NCI-H1694 treated with DMSO at 0.1 percent for 48 hours (cell line): ENCODE measurements at regions not wholly inside any gene's neighbourhood (a gene's known extent, or its start where the extent isn't known, plus 50 kb on each side); places are given as distances from the start of the nearest gene placed in this dataset.

ENCODE experiments used
- DNase-seq: peaks from one replicate; lab custom pipeline; 2025; lab: John Stamatoyannopoulos, UW

DNA sequence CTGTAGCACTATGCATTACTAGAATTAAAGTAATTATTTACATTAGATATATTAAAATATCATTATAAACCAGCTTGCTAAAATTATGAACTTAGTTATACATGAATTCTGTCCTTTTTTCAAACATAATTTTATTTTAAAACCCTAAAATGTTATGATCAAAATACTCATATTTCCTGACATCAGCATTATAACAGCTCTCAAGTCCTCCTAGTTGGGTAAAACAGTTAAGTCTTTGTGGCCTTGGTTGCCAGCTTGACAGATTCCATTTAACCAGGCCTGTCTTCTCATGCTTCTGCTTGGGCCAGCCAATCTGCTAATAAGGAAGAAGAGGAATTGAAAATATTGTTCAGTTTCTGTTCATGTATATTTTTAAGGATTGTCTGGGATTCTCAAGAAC lies 147.9 kb upstream of the SLC35B3 start:
- no peak for DNase-seq

DNA sequence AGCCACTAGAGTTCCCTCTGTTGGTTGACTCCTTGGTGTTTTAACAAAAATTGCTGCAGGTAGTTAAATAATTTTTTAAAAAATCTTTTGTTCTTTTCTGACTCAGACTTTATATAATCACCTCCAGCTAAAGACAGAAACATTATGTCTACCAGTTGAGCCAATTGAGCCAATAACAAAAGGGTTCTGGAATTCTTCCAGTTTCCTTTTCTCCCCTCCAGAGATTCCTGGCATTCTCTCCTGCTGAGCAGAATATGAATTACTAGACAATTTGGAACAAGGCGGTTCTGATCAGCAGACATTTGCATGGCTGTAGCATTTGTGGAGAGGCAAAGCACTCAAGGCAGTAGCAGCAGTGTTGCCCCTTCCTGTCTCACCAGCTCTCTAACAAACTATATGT lies 144.0 kb upstream of the SLC35B3 start:
- DNase-seq: no peak

DNA sequence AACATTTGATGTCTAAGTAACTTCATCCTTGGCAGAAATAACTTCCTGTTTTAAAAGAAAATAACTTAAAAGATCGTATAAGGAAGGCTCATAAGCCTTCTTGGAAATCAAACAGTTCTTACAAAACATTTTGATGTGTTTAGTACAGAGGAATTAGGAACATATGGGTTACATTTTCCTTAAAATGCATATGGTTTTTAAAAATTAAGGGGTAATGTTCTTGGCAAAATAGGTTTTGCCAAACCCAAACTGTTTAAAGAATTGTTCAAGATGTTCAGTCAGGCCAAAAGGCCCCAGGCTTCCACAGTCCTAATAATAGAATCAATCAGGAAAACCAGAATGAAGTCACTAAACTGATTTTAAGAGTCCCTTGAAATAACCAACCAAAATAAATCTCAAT lies 142.7 kb upstream of the SLC35B3 start:
- no peak for DNase-seq

DNA sequence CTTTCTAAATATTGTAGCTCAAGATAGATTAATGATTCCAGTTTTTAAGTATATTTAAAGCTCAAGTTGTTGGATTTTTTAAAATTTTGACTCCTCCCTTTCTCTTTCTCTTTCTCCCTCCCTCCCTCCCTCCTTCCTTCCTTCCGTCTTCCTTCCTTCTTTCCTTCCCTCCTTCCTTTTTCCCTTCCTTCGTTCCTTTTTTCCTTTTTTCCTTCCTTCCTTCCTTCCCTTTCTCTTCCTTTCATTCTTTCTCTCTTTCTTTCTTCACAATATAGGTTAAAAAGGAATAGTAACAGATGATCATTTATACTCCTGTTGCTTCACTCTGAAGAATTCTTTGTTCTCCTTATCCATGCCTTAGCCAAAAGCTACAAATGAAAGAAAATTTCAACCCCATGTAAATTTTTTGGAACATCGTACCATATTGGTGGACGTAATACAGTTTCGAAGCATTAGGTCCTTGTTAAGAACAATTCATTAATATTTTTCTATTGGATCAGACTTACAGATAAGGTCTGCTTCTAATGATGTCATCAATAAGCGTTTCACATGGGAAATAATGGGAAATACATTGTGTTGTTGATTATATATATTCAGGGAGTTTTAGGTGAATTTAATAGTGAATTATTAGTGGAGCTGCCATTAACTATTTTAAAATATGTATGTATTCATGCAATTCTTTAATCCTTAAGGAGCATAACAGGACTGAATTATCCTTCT lies 139.6 kb upstream of the SLC35B3 start:
- no peak for DNase-seq

DNA sequence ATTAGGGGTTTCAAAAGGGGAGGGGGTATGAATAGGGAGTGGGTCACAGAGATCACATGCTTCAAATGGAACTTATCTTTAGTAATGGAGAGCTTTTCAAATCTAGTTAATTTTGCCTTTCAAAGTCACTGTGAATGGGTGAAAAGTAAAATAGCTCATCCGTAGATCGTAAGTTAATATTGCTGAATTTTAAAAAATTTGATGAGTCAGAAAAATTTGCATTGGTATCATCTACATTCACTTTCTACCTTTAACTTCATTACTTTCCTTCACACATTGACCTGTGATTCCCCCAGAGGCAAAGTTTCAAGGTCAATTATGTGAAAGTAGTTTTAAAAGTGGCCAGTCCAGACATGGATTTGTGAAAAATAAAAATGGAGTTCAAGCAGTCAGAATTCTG lies 139.0 kb upstream of the SLC35B3 start:
- DNase-seq: no peak

DNA sequence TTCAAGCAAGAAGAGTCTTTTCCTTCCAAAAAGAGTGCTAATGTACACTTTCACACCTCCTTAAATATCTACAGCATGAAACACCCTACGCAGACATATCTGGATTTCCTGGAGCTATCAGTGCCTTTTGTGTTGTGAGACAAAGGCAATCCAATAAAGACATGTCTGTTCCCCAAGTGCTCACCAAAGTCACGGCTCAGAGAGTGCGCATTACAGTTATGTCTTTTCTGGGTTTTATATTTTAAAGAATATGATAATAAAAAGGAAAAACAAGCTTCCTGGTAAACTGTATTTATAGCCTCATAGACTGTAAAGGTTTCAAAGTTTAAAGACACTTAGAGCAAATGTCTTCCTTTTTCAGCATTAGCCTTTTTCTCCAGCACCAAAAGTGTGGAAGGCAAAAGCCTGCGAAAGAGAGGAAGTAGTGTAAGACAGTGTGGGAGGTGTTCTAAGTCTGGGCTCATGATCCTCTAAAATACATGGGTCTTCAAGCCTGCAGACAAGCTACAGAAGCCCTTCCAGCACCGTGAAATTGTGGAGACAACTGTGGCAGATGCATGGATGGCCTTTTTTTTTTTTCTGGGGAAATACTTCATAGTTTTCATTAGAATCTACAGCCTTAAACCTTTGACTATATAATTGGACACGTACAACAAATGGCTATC lies 135.0 kb upstream of the SLC35B3 start:
- no peak for DNase-seq

DNA sequence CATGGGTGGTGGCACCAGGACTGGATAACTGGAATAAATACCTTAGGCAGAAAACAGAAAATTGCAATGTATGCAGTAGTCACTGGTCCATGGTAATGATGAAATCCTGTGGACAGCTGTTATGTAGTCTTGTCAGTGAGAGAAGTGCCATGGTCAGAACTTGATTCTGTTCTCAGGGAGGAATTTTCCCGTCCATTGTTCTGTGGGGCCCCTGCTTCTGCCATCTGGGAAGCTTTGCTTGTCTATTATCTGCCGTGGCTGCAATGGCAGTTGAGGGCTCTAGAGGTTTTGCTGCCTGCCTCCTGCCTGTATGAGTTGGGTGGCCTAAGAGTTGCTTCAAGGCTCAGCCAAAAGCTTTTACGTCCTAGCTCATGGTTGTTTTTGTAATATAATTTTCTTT lies 126.8 kb upstream of the SLC35B3 start:
- DNase-seq: no peak

DNA sequence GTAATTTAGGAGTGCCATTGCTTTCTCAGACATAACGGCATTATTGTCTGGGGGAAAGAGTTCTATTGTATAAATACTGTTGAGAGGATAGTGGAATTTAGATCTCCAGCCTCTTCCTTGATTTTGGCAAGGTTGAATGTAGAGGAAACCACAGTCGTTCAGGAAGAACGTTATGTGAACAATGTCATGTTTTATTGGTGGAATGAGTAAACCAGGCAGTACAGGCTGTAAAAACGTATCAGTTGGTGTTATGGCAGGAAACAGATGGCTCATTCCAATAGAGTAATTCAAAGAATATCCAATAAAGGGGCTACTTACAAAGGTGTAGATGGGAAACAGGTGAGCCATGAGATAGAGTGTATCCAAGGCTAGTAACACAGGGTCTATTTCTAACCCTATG lies 123.6 kb upstream of the SLC35B3 start:
- DNase-seq: no peak

DNA sequence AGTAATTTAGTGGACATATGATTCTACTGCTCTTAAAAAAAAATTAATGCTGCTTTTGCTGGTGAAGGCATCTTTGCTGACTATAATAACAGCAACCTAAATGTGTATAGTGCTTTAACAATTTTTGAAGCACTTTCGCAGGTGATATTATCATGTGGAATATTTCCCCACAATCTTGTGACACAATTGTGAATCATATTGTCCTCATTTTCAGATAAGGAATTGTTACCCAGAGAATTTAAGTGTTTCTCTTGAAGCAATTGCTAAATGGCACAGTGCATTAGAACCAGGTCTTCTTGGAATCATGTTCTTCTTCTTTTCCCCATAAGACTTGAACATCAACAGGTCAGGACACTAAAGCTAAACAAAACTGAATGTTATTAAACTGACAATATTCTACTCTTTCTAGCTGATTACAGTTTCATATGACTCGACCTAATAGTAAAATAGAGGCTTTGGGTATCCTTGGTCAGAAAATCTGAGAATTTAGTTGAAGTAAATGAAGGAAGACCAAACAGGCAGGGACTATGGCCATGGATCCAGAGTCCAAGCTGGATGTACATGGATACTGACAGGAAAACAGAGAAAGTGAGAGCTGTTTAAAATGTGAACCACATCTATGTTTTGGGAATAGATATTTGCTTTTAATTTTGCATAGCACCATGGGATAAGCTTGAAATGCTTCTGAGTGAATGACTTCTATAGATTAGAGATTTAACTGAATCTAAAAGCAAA lies 121.8 kb upstream of the SLC35B3 start:
- no peak for DNase-seq

DNA sequence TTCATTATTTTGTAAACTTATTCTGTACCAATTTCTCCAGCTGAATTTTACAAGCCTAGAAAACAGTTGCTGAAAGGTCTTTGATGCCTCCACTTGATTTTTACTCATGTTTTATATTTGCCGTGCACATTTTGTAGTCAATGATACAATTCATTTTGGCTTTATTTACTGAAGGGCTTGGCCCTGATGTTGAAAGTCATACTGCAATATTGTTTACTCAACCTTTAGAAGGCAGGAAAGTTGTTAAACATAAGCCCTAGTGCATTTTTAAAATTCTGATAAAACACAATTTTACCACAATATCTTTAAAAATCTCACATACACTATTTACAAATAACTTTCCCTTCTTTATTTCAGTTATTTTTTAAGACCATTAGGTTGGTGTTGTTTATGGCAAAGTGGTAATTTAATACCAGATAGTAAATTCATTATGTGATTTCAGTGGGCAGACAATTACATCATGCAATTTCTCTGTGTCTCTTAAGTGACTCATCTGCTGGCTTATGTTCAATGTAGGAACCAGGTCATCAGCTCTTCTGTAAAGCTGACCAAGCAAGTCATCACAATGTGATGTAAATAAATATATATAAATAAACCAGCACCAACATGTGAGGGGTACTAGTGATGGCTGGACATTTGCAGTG lies 121.1 kb upstream of the SLC35B3 start:
- DNase-seq: no peak

DNA sequence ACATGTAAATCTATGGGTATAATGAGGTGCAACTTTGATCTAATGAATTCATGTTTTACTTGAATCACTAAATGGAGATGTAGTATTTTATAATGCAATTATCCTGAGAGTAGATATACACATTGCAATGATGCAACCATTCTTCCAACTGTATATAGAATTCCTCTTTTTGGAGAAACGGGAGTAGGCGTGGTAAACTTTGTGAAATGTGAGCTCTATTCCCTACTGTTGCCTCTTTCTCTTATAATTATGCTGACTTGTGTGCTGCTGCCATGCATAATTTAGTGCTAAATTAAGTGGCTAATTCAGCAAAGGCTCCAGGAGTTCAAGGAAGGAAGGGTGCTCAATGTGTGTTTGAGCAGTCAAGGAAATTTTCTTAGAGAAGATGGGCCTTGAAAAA lies 116.6 kb upstream of the SLC35B3 start:
- DNase-seq: no peak

DNA sequence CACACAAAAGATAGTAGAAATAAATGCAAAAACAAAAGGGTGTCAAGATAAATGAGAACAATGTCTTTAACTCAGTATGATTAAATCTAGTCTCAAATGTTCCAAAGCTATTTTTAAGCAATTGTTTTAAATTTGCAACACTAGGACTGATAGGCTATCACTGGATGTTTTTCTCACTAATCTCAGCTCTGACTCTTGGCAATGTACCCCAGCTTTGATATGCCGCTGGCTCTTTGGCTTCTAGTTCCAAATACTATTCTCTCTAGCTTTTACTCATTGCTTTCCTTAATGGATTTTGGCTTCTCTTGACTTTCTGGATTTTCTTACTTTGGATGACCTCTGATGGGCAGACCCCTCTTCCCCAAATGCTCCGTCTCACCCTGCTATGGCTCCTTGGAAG lies 116.0 kb upstream of the SLC35B3 start:
- DNase-seq: no peak

DNA sequence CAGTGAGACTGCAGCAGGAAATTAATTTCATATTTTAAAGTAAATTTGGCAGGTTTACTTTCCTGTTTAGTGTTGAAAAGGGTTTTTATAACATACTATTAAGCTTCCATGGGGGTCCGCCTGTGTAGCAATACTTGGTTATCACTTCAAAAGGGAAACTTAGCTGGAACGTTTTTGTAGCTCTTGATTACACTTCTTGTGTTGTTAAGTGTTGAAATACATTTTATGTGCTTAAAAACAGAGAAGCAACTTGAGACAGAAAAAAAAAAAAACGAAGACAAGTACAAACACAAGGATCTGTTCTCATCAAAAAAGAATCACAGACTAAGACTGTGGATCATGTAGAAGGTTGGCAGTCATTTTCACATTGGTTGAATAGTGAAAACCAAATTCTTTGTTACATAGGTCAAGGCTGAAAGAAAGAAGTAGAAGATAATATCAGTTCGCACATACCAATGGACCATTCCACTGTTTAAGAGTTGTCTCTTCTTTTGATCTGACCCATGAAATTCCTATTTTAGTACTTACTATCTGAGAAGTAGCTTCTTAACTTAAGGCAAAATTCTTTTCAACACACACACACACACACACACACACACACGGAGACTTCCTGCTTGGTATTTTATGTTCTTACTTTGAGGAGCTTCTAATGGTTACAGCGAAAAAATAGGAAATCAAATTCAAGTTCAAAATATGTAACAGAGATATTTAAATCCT lies 113.9 kb upstream of the SLC35B3 start:
- DNase-seq: no peak

DNA sequence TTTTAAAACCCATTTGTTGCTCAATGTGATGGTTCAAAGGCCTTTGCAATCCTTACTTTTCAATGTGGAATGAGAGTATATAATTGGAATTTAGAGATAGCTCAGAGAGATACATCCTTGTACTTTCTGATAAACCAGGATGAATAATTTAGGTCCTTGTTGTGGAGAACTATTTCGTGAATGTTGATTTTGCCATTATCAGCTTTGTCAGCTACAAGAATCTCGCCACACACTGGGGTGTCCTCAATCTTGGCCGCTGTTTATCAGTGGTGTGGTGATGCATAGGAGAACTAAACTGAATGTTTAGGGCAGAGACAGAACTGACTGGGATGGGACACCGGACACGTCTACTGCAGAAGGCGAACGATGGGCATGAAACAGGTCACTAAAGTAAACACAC lies 111.2 kb upstream of the SLC35B3 start:
- no peak for DNase-seq

DNA sequence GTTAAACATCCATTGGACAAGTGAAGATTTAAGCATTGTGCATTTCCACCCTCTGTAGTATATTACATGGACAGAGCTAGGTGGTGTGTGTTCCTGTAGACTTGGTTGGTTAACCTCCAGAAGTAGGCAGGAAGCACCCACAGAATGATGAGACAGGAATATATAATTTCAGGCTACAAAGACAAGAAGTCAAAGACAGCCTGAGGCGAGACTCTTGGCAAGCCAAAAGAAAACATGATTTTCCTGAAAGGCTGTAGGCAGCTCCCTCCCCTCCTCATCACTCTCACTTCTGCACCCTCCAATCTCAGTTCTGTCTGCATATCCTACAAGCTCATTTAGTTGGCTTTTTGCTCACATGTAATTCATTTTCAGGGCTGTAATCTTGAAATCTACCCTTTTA lies 110.0 kb upstream of the SLC35B3 start:
- no peak for DNase-seq

DNA sequence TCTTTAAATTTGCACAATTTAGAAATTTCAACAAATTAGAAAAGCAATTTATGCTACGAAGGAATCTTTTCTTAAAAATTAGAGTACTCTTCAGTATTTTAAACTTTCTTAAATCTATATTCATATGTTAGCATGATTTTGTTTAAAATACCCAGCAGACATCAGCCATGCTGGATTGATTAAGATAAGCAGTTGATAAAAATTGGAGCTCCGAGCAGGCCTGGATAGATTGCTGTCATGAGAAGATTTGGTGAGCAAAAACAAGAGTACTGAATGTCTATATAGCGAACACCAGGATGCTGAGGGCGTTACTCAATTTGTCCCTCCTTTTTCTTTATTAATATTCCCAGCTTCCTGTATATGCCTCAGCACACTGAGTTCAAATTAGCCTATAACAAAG lies 108.4 kb upstream of the SLC35B3 start:
- no peak for DNase-seq

DNA sequence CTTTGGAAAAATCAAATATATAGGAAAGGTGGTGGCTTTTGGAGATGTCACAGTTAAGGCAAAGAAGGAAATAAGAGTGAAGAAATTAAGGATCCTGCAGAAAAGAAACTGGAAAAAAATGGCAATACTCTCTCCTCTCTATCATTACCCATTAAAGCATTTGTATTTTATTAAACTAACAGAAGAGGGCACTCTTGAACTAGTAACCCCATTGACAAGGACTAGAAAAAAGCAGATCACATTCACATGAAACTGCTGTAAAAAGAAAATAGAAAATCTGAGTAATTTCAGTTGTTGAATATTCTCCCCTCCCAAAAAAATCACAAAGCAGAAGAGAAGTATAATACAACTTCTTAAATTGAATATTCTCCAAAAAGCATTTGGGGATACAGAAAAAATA lies 104.1 kb upstream of the SLC35B3 start:
- peak; percentile 17 for DNase-seq

DNA sequence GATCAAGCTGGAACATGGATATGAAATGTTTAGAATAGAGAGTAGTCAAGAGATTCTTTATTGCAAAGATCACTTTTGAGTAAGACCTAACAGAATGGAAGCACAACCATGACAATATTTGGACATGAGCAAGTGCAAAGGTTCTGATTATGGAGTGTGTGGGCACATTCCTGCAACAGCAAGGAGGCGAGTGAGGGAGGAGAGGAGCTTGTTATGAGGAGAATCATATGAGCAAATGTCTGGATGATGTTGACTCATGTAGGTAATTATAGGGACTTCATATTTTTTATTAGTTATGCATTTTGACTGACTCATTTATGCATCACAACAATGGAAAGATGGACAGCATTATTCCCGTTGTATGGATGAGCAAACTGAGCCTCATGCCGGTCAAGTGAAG lies 100.8 kb upstream of the SLC35B3 start:
- no peak for DNase-seq

DNA sequence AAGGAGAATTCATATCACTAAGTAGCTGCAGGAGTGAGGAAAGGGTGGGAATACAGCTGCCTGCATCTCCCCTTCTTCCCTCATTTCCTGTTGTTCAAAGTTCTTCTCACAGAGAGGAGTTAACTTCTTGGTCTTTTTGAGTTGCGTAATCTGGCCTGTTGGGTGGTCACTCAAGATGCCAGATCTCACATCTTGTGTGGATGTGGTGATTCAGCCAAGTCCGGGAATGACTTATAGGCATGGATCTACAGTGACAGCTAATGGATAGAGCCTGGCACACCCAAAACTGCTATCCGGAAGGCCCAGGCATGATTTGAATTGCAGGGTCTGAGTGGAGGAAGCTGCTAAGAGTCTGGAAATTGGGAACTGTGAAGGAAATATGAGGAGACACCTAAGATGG lies 100.2 kb upstream of the SLC35B3 start:
- DNase-seq: no peak

DNA sequence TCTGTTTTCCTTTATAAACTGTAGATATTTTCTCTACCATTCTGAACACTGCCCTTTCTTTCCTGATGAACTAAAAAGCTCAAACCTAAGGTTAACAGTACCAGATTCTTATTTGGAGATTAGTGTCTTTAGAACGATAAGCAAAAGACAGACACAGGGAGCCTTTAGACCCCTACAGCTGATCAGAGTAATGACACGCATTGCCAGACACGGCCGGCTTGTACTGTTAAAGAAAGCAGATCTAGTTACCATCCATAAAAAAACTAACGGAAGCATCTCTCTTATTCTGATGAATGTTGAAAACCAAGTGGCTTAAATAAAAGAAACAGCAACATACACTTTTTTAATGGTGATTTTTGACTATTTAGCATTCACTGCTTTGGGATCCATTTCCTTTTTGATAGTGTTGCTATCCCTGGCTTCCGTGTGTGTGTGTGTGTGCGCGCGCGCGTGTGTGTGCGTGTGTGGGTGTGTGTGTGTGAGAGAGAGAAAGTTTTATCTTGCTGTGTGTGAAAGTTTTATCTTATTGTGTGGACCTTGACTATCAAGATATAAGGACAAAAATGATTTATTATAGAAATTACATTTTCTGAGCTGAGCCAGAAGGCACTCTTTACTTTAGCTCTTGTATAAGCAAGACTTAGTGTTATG lies 95.6 kb upstream of the SLC35B3 start:
- no peak for DNase-seq

DNA sequence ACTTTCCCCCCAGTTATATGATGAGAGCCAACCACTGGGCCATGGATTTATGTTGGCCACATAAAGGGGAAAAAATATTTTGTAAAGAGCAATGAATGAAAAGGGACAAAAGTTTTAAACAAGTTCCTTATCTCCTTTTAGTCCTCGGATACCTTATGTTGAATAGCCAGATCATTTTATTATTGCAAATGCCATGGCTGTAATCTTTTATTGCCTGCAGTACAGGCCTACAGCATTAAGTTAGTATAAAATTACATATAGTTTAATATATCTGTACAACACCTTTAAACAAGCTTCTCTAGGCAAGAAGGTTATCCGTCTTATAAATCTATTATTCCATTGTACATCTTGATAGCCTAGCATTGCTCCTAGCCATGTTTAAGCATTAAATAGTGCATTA lies 93.9 kb upstream of the SLC35B3 start:
- DNase-seq: no peak

DNA sequence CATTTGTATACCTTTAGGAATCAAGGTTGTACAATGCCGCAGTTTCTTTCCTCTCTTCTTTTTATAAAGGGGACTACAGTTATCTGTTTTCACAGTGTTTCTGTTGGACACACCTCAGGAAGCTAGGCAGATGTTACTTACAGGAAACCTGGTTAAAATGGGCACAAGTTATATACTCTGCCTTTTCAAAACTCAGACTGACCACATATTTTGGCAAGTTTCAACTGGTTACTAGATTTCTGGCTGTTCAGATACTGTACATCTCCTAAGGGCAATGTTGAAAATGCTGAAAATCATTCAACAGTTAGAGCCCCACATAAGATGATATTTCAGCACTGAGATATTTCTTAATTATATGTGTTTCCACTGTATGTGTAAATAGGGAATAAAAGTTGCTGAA lies 92.5 kb upstream of the SLC35B3 start:
- no peak for DNase-seq
